HepG2 (cell line): ENCODE measurements at regions not wholly inside any gene's neighbourhood (a gene's known extent, or its start where the extent isn't known, plus 50 kb on each side); places are given as distances from the start of the nearest gene placed in this dataset.

Source experiments
- ATAC-seq: fragments of 200-7000 bp; cut with Tn5 transposase; 3 replicates; pipeline ENCODE4 v1.9.1; 2020; ENCODE audit warnings: mild to moderate bottlenecking, moderate library complexity
- BruUV-seq: library from RNA; stranded (reverse); fragments of 400-500 nt; replicated peaks from 2 replicates; lab custom pipeline; 2021; lab: Mats Ljungman, UMichigan
- CTCF ChIA-PET: fragments of 300-600 bp; formaldehyde crosslinking; extraction: SDS; loops from one replicate; lab custom pipeline; 2021; ENCODE audit warnings: low total read pairs, inconsistent platforms, low intra/inter-chr PET ratio; lab: Yijun Ruan, JAX
- POLR2A ChIA-PET: fragments of 350-600 bp; sonication (Branson Sonifier 250); formaldehyde crosslinking; loops from one replicate; lab custom pipeline; 2020; ENCODE audit warnings: antibody characterized with exemption, inconsistent platforms; lab: Yijun Ruan, JAX
- DNase-seq: peaks from one replicate; pipeline ENCODE4 v3.0.0-alpha.2; 2015; ENCODE audit warnings: low spot score
- FAIRE-seq: peaks from 3 replicates; lab custom pipeline; 2011; peaks lifted over from hg19 to GRCh38; lab: Jason Lieb, UNC
- H2AFZ ChIP-seq: one replicate; pipeline ENCODE4 v1.6.1; 2011; ENCODE audit warnings: low read length, inconsistent platforms
- H3K27ac ChIP-seq: fragments of 300-600 bp; 3 replicates; pipeline ENCODE4 v1.8.0; 2011; ENCODE audit warnings: mixed run types, mild to moderate bottlenecking, mixed read lengths, low read length, inconsistent platforms; ENCODE audit not compliant: insufficient read depth; ENCODE audit errors: extremely low read length
- H3K27me3 ChIP-seq, 2 experiments: fragments of 200-600 bp in 1 of 2; 2 replicates in 1 of 2; 3 replicates in 1 of 2; pipeline versions ENCODE4 v1.6.0 to v1.8.0; 2011; ENCODE audit warnings: low read length in 2 of 2, mild to moderate bottlenecking in 2 of 2, moderate library complexity in 2 of 2, inconsistent platforms in 1 of 2; ENCODE audit not compliant: insufficient read depth in 2 of 2, control insufficient read depth in 1 of 2
- H3K36me3 ChIP-seq, 2 experiments: fragments of 200-600 bp in 1 of 2; replicated peaks in 1 of 2; 2 replicates in 1 of 2; 3 replicates in 1 of 2; pipeline versions ENCODE4 v1.5.1 to v1.8.0; 2011; ENCODE audit warnings: low read length in 2 of 2, inconsistent platforms in 1 of 2; ENCODE audit not compliant: insufficient read depth in 2 of 2, control insufficient read depth in 1 of 2
- H3K4me1 ChIP-seq: 2 replicates; pipeline ENCODE4 v1.5.1; 2012; ENCODE audit warnings: low read length, inconsistent platforms; ENCODE audit not compliant: insufficient read depth
- H3K4me2 ChIP-seq: 2 replicates; pipeline ENCODE4 v1.6.0; 2011; ENCODE audit warnings: low read depth, low read length, inconsistent platforms
- H3K4me3 ChIP-seq, 3 experiments: fragments of 200-600 bp in 1 of 3; sonication (generic), shearing (Covaris generic) in 1 of 3; replicated peaks in 1 of 3; 2 replicates each; pipeline ENCODE4 v1.5.1; 2011 to 2016; ENCODE audit warnings: low read length in 3 of 3, inconsistent platforms in 2 of 3, low read depth in 2 of 3, mild to moderate bottlenecking in 2 of 3, control low read depth in 1 of 3, mixed read lengths in 1 of 3; ENCODE audit not compliant: insufficient read depth in 1 of 3
- H3K79me2 ChIP-seq: one replicate; pipeline ENCODE4 v1.6.1; 2011; ENCODE audit warnings: low read length, inconsistent platforms; ENCODE audit not compliant: insufficient read depth
- H3K9ac ChIP-seq: 2 replicates; pipeline ENCODE4 v1.6.0; 2011; ENCODE audit warnings: mild to moderate bottlenecking, low read depth, low read length, inconsistent platforms; ENCODE audit not compliant: insufficient read depth
- H3K9me3 ChIP-seq: 2 replicates; pipeline ENCODE4 v1.5.1; 2012; ENCODE audit warnings: mild to moderate bottlenecking, low read length
- H4K20me1 ChIP-seq: 2 replicates; pipeline ENCODE4 v1.6.0; 2011; ENCODE audit warnings: inconsistent platforms, mild to moderate bottlenecking, low read length, moderate library complexity; ENCODE audit not compliant: insufficient read depth
- ATF2 ChIP-seq: sonication (generic); formaldehyde crosslinking; IDR thresholded peaks from 2 replicates; pipeline ENCODE4 v1.4.0; 2020; ENCODE audit warnings: missing genetic modification reagents
- CHCHD3 ChIP-seq: sonication (generic); formaldehyde crosslinking; IDR thresholded peaks from 2 replicates; pipeline ENCODE4 v1.8.0; 2022; ENCODE audit warnings: mild to moderate bottlenecking, missing genetic modification reagents, moderate library complexity
- NCOA1 ChIP-seq: sonication (generic); formaldehyde crosslinking; IDR thresholded peaks from 2 replicates; pipeline ENCODE4 v1.9.0; 2021; ENCODE audit warnings: missing genetic modification reagents
- ZBTB42 ChIP-seq: sonication (generic); formaldehyde crosslinking; IDR thresholded peaks from 2 replicates; pipeline ENCODE4 v1.5.0; 2020; ENCODE audit warnings: mild to moderate bottlenecking, missing genetic modification reagents
- ZKSCAN8 ChIP-seq: IDR thresholded peaks from 2 replicates; pipeline ENCODE4 v1.6.1; 2016; ENCODE audit warnings: borderline replicate concordance, missing genetic modification reagents, missing compliant biosample characterization
- ZNF143 ChIP-seq: sonication (generic); formaldehyde crosslinking; IDR thresholded peaks from 2 replicates; pipeline ENCODE4 v1.4.0; 2020; ENCODE audit warnings: missing genetic modification reagents
- ZNF160 ChIP-seq: sonication (generic); formaldehyde crosslinking; IDR thresholded peaks from 2 replicates; pipeline ENCODE4 v1.8.0; 2022; ENCODE audit warnings: mild to moderate bottlenecking, inconsistent platforms, missing genetic modification reagents
- ZNF333 ChIP-seq: sonication (generic); formaldehyde crosslinking; IDR thresholded peaks from 2 replicates; pipeline ENCODE4 v1.4.0; 2020; ENCODE audit warnings: mild to moderate bottlenecking, missing genetic modification reagents, borderline replicate concordance
- ZNF660 ChIP-seq: sonication (generic); formaldehyde crosslinking; IDR thresholded peaks from 2 replicates; pipeline ENCODE4 v1.5.1; 2020; ENCODE audit warnings: mild to moderate bottlenecking, low read depth, missing genetic modification reagents, borderline replicate concordance
- ZNF7 ChIP-seq: IDR thresholded peaks from 2 replicates; pipeline ENCODE4 v1.6.1; 2016; ENCODE audit warnings: missing biosample characterization, missing genetic modification reagents
- ZNF784 ChIP-seq: sonication (generic); formaldehyde crosslinking; IDR thresholded peaks from 2 replicates; pipeline ENCODE4 v1.5.1; 2020; ENCODE audit warnings: missing genetic modification reagents, mild to moderate bottlenecking, borderline replicate concordance
- ZSCAN29 ChIP-seq: sonication (generic); formaldehyde crosslinking; conservative IDR thresholded peaks from 2 replicates; pipeline ENCODE4 v1.4.0; 2020; ENCODE audit warnings: mild to moderate bottlenecking, missing genetic modification reagents
- WGBS: methylation state at CpG from one replicate; pipeline ENCODE4 v1.1.6; 2017; ENCODE audit warnings: low lambda C conversion rate; 5-methylcytosine and 5-hydroxymethylcytosine counted together
- in situ Hi-C: cut with HindIII; loops from 2 replicates; pipeline ENCODE4 v1.10.0; 2017; ENCODE audit warnings: low pct_unique_long_range_greater_than_20kb; ENCODE audit not compliant: extremely low pct_ligation_motif_present
- intact Hi-C: fragments of 100-400 bp; cut with micrococcal nuclease; formaldehyde crosslinking; loops from one replicate; pipeline ENCODE4 v1.10.0; 2022; ENCODE audit not compliant: unreplicated experiment

- no peak for TF ChIP-seq ZBTB42 (CRISPR knock-in tag)
- TF ChIP-seq ZNF7 (CRISPR knock-in tag) = no peak
- TF ChIP-seq ZNF660 = no peak
- TF ChIP-seq ZNF333 = no peak
Measured at GRCh38 chr3:8237893-8238292, 263.7 kb upstream of the LMCD1 start (continued).

GRCh38 chr3:8238432-8238831, 263.2 kb upstream of the LMCD1 start:
- Histone ChIP-seq H3K27me3 (no peaks in the 10 kb centered on the region), H3K4me2 (no peak overlapping the region), H4K20me1 (no peaks in the 10 kb centered on the region), H3K27ac (no peak overlapping the region), H3K4me3 (no peak overlapping the region), H3K36me3 (no peaks in the 10 kb centered on the region), H2AFZ (no peak overlapping the region), H3K9me3 (no peaks in the 10 kb centered on the region), H3K4me1 (no peaks in the 10 kb centered on the region), H3K79me2 (no peaks in the 10 kb centered on the region), H3K9ac (no peak overlapping the region)
- no peak for TF ChIP-seq CHCHD3 (CRISPR knock-in tag)
- no peak for TF ChIP-seq ATF2
- no peak for TF ChIP-seq ZNF784 (CRISPR knock-in tag)
- no peak for TF ChIP-seq NCOA1 (CRISPR knock-in tag)
- no peak for TF ChIP-seq ZKSCAN8 (CRISPR knock-in tag)
- no peak for TF ChIP-seq ZSCAN29
- TF ChIP-seq ZNF143 (CRISPR knock-in tag) = no peak
- no peak for TF ChIP-seq ZNF160
- DNase-seq = no peak
- no peak for FAIRE-seq
- CTCF ChIA-PET = no interaction called here
- POLR2A ChIA-PET = no interaction called here
- WGBS = 0% methylated on average over 1 of the region's 1 CpG
- no TSS peak for BruUV-seq
- no peak for ATAC-seq
- intact Hi-C loops = no loop called here
- in situ Hi-C loops = no loop called here
